ENCODE measurements at regions not wholly inside any gene's neighbourhood (a gene's known extent, or its start where the extent isn't known, plus 50 kb on each side); places are given as distances from the start of the nearest gene placed in this dataset.

GRCh38 chr9:106467113-106467864, 395.7 kb upstream of the ZNF462 start (continued):
- TF ChIP-seq, protein P1, sequence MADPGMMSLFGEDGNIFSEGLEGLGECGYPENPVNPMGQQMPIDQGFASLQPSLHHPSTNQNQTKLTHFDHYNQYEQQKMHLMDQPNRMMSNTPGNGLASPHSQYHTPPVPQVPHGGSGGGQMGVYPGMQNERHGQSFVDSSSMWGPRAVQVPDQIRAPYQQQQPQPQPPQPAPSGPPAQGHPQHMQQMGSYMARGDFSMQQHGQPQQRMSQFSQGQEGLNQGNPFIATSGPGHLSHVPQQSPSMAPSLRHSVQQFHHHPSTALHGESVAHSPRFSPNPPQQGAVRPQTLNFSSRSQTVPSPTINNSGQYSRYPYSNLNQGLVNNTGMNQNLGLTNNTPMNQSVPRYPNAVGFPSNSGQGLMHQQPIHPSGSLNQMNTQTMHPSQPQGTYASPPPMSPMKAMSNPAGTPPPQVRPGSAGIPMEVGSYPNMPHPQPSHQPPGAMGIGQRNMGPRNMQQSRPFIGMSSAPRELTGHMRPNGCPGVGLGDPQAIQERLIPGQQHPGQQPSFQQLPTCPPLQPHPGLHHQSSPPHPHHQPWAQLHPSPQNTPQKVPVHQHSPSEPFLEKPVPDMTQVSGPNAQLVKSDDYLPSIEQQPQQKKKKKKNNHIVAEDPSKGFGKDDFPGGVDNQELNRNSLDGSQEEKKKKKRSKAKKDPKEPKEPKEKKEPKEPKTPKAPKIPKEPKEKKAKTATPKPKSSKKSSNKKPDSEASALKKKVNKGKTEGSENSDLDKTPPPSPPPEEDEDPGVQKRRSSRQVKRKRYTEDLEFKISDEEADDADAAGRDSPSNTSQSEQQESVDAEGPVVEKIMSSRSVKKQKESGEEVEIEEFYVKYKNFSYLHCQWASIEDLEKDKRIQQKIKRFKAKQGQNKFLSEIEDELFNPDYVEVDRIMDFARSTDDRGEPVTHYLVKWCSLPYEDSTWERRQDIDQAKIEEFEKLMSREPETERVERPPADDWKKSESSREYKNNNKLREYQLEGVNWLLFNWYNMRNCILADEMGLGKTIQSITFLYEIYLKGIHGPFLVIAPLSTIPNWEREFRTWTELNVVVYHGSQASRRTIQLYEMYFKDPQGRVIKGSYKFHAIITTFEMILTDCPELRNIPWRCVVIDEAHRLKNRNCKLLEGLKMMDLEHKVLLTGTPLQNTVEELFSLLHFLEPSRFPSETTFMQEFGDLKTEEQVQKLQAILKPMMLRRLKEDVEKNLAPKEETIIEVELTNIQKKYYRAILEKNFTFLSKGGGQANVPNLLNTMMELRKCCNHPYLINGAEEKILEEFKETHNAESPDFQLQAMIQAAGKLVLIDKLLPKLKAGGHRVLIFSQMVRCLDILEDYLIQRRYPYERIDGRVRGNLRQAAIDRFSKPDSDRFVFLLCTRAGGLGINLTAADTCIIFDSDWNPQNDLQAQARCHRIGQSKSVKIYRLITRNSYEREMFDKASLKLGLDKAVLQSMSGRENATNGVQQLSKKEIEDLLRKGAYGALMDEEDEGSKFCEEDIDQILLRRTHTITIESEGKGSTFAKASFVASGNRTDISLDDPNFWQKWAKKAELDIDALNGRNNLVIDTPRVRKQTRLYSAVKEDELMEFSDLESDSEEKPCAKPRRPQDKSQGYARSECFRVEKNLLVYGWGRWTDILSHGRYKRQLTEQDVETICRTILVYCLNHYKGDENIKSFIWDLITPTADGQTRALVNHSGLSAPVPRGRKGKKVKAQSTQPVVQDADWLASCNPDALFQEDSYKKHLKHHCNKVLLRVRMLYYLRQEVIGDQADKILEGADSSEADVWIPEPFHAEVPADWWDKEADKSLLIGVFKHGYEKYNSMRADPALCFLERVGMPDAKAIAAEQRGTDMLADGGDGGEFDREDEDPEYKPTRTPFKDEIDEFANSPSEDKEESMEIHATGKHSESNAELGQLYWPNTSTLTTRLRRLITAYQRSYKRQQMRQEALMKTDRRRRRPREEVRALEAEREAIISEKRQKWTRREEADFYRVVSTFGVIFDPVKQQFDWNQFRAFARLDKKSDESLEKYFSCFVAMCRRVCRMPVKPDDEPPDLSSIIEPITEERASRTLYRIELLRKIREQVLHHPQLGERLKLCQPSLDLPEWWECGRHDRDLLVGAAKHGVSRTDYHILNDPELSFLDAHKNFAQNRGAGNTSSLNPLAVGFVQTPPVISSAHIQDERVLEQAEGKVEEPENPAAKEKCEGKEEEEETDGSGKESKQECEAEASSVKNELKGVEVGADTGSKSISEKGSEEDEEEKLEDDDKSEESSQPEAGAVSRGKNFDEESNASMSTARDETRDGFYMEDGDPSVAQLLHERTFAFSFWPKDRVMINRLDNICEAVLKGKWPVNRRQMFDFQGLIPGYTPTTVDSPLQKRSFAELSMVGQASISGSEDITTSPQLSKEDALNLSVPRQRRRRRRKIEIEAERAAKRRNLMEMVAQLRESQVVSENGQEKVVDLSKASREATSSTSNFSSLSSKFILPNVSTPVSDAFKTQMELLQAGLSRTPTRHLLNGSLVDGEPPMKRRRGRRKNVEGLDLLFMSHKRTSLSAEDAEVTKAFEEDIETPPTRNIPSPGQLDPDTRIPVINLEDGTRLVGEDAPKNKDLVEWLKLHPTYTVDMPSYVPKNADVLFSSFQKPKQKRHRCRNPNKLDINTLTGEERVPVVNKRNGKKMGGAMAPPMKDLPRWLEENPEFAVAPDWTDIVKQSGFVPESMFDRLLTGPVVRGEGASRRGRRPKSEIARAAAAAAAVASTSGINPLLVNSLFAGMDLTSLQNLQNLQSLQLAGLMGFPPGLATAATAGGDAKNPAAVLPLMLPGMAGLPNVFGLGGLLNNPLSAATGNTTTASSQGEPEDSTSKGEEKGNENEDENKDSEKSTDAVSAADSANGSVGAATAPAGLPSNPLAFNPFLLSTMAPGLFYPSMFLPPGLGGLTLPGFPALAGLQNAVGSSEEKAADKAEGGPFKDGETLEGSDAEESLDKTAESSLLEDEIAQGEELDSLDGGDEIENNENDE (IDR thresholded peaks at IDR 0.05; ENCODE audit: insufficient replicate concordance, low read length): no peak
- TF ChIP-seq TEAD4 (IDR thresholded peaks at IDR 0.05; ENCODE audit: low read depth, low read length) (peak; percentile 96), SUZ12 (IDR thresholded peaks at IDR 0.05; ENCODE audit: low read length) (no peak), POLR2AphosphoS5 (IDR thresholded peaks at IDR 0.05; ENCODE audit: low read depth, low read length) (no peak), CTCF (IDR thresholded peaks at IDR 0.05; ENCODE audit: control extremely low read depth in 1 of 3, insufficient read depth in 1 of 3, low read depth in 1 of 3, low read length in 3 of 3) (no peak), BCL11A (IDR thresholded peaks at IDR 0.05; ENCODE audit: low read depth in 2 of 2, low read length in 2 of 2) (no peak), EZH2 (IDR thresholded peaks at IDR 0.05; ENCODE audit: low read depth, low read length, severe bottlenecking) (no peak), CHD1 (IDR thresholded peaks at IDR 0.05; ENCODE audit: low read depth, low read length) (no peak)

Data from H1 (cell line).